Adrenal gland (tissue), 9 donors: ENCODE measurements at regions not wholly inside any gene's neighbourhood (a gene's known extent, or its start where the extent isn't known, plus 50 kb on each side); places are given as distances from the start of the nearest gene placed in this dataset.

Experiments used
- DNase-seq, 7 donors: peaks; one replicate each; pipeline ENCODE4 v3.0.0-alpha.2; 2019 to 2020
- H3K27ac ChIP-seq, 5 donors: fragments of 200-600 bp; sonication (generic) in 4 of 5; 1 replicate in 3 of 5; 2 replicates in 2 of 5; pipeline versions ENCODE4 v1.5.1 to v1.8.0; 2016 to 2020; ENCODE audit warnings: mild to moderate bottlenecking in 1 of 5
- H3K27me3 ChIP-seq: fragments of 200-600 bp; 2 replicates; pipeline ENCODE4 v1.8.0; 2021
- H3K36me3 ChIP-seq, 2 donors: fragments of 200-600 bp; replicated peaks in 1 of 2; 1 replicate in 1 of 2; 2 replicates in 1 of 2; pipeline versions ENCODE4 v1.5.1 to v1.8.0; 2018 to 2022
- H3K4me1 ChIP-seq, 2 donors: fragments of 200-600 bp; replicated peaks in 1 of 2; 1 replicate in 1 of 2; 2 replicates in 1 of 2; pipeline versions ENCODE4 v1.5.1 to v1.8.0; 2018 to 2021
- H3K4me3 ChIP-seq, 4 donors: fragments of 200-600 bp; sonication (generic) in 3 of 4; one replicate each; pipeline ENCODE4 v1.5.1; 2016 to 2018
- H3K9me3 ChIP-seq, 3 donors: fragments of 200-600 bp; sonication (generic) in 1 of 3; replicated peaks in 1 of 3; 1 replicate in 2 of 3; 2 replicates in 1 of 3; pipeline versions ENCODE4 v1.5.1 to v1.8.0; 2016 to 2021
- CTCF ChIP-seq, 6 experiments: fragments of 450-650 bp in 4 of 6; fragments of 200-600 bp in 2 of 6; sonication (generic) in 1 of 6; IDR thresholded peaks; 1 replicate in 5 of 6; 2 replicates in 1 of 6; pipeline versions ENCODE4 v1.5.1 to v1.8.0; 2016 to 2021; ENCODE audit warnings: antibody characterized with exemption in 6 of 6, mild to moderate bottlenecking in 2 of 6, moderate library complexity in 1 of 6
- POLR2A ChIP-seq, 2 donors: fragments of 450-650 bp; IDR thresholded peaks; one replicate each; pipeline ENCODE4 v1.6.1; 2017; ENCODE audit warnings: antibody characterized with exemption in 2 of 2, mild to moderate bottlenecking in 2 of 2, moderate library complexity in 1 of 2
- WGBS, 4 donors: extraction: QIAGEN DNeasy Blood & Tissue Kit in 2 of 4; methylation state at CpG; one replicate each; pipeline versions ENCODE4 v1.1.5 to v1.1.7; 2013 to 2017; 5-methylcytosine and 5-hydroxymethylcytosine counted together
- intact Hi-C, 2 donors: fragments of 100-400 bp; cut with DNase I; formaldehyde crosslinking; loops; one replicate each; pipeline versions ENCODE4 v1.14.1 to v1.15.0; 2022 to 2023
- donor health status: healthy with polysubstance abuse.
- donor health status: Bipolar disorder and iron deficiency.
- donor health status: DM: yes; HTN: yes; CAD: no.
- donor health status: DM: no; HTN: no; CAD: no.
- donor health status: DM: no; HTN: no; CAD: no.

- TF ChIP-seq CTCF (IDR thresholded peaks at IDR 0.05) (no peak), POLR2A (IDR thresholded peaks at IDR 0.05) (no peak)
- Histone ChIP-seq H3K4me1 (no peaks in the 10 kb centered on the region), H3K9me3 (no peaks in the 10 kb centered on the region), H3K4me3 (no peak overlapping the region), H3K27me3 (no peaks in the 10 kb centered on the region), H3K36me3 (no peaks in the 10 kb centered on the region), H3K27ac (no peak overlapping the region)
- intact Hi-C loops: no loop called here
- 71 to 79% (median 76%) methylated on average over 5 of the region's 5 CpGs for WGBS, 4 donors
- DNase-seq: no peak
These were observed 566.8 kb upstream of the ZNF804A start for GRCh38 chr2:184031402-184032147.

DNA sequence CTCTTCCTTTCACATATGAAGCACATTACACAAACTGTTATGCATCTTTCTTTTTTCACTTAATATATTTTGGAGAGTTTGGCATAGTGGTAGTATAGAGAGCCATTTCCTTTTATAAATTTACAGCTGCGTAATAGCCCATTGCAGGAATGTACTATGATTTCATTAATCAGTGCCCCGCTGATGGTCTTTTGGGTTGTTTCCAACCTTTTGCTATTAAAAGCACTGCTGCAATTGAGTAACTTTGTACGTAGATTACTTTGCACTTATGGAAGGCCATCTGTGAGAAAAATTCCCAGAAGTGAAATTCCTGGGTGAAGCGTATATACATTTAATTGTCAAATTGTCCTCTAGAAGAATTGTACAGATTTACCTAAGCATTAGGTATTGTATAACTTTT, 565.3 kb upstream of the ZNF804A start:
- TF ChIP-seq CTCF (IDR thresholded peaks at IDR 0.05) (no peak), POLR2A (IDR thresholded peaks at IDR 0.05) (no peak)
- Histone ChIP-seq H3K9me3 (no peaks in the 10 kb centered on the region), H3K27ac (no peak overlapping the region), H3K36me3 (no peaks in the 10 kb centered on the region), H3K4me3 (no peak overlapping the region), H3K27me3 (no peaks in the 10 kb centered on the region), H3K4me1 (no peaks in the 10 kb centered on the region)
- no peak for DNase-seq
- intact Hi-C loops: no loop called here
- 67 to 83% (median 73%) methylated on average over 4 of the region's 4 CpGs for WGBS, 4 donors

DNA sequence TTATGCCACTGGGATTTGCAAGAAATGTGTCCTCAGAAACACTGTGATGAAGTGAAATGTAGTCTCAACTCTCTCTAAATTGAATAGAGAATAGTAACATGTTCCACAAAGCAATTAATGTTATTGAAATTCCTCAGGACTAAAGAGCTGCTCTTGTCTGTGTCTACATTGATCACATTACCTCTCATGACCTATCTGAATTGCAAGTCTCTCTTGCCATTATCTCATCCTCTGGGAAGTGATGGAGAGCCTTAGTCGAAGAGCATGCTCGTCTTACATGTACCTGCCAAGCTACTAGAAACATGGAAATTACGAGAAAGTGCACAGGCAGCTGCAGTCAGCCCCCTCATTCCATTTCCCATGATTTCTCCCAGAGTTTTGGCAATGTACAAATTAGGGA, 561.1 kb upstream of the ZNF804A start:
- TF ChIP-seq POLR2A (IDR thresholded peaks at IDR 0.05) (no peak), CTCF (IDR thresholded peaks at IDR 0.05) (no peak)
- Histone ChIP-seq H3K9me3 (no peaks in the 10 kb centered on the region), H3K27ac (no peak overlapping the region), H3K4me3 (no peak overlapping the region), H3K27me3 (no peaks in the 10 kb centered on the region), H3K4me1 (no peaks in the 10 kb centered on the region), H3K36me3 (no peaks in the 10 kb centered on the region)
- no peak for DNase-seq
- 42 to 81% (median 69%) methylated on average over 3 of the region's 3 CpGs for WGBS, 4 donors
- intact Hi-C loops: no loop called here

DNA sequence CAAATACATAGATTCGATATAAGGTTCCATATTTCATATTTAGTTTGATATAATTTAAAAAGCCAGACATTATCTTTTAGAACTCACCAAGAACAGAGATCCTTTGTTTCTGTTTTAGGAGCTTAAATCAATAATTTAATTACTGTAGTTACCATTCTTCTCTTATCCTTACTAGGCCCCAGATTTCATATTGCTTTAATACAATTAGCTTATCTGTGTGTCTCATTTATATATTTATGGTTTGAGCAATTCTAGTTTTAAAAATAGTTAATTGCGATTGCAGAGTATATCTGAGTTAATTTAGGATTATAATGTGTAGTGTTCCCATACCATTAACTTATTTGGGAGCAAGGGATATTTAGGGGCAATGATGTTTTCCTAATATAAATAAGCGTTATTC, 558.8 kb upstream of the ZNF804A start:
- Histone ChIP-seq H3K9me3 (no peaks in the 10 kb centered on the region), H3K4me3 (no peak overlapping the region), H3K27me3 (no peaks in the 10 kb centered on the region), H3K27ac (no peak overlapping the region), H3K36me3 (no peaks in the 10 kb centered on the region), H3K4me1 (no peaks in the 10 kb centered on the region)
- TF ChIP-seq POLR2A (IDR thresholded peaks at IDR 0.05): no peak
- no peak for TF ChIP-seq CTCF (IDR thresholded peaks at IDR 0.05)
- no peak for DNase-seq
- intact Hi-C loops: no loop called here
- 68 to 78% (median 72%) methylated on average over 3 of the region's 3 CpGs for WGBS, 4 donors
